Effector memory CD4-positive, alpha-beta T cell (primary cell): ENCODE measurements at regions not wholly inside any gene's neighbourhood (a gene's known extent, or its start where the extent isn't known, plus 50 kb on each side); places are given as distances from the start of the nearest gene placed in this dataset.
"Not testable (repeated sequence)": the region's sequence is repeated elsewhere in the genome, so short reads cannot be mapped to it uniquely, and the experiment has no call there.

Experiments
- DNase-seq, 3 donors: peaks; one replicate each; pipeline ENCODE4 v3.0.0-alpha.2; 2020
- H3K27ac ChIP-seq: 2 replicates; pipeline ENCODE4 v1.7.0; 2013; ENCODE audit warnings: mild to moderate bottlenecking, low read length, moderate library complexity; ENCODE audit not compliant: insufficient read depth, poor library complexity, severe bottlenecking
- H3K27me3 ChIP-seq: replicated peaks from 2 replicates; pipeline ENCODE4 v1.7.0; 2013; ENCODE audit warnings: mild to moderate bottlenecking, low read length; ENCODE audit not compliant: insufficient read depth, control insufficient read depth, poor library complexity, severe bottlenecking
- H3K36me3 ChIP-seq: 2 replicates; pipeline ENCODE4 v1.7.0; 2013; ENCODE audit warnings: mild to moderate bottlenecking, low read length, moderate library complexity; ENCODE audit not compliant: control insufficient read depth, insufficient read depth
- H3K4me1 ChIP-seq: 2 replicates; pipeline ENCODE4 v1.7.0; 2013; ENCODE audit warnings: low read length, mild to moderate bottlenecking; ENCODE audit not compliant: control insufficient read depth, insufficient read depth, poor library complexity, severe bottlenecking
- H3K4me3 ChIP-seq: 2 replicates; pipeline ENCODE4 v1.7.0; 2013; ENCODE audit warnings: low read length, low read depth, mild to moderate bottlenecking; ENCODE audit not compliant: insufficient read depth, poor library complexity, severe bottlenecking
- H3K9me3 ChIP-seq: 2 replicates; pipeline ENCODE4 v1.7.0; 2013; ENCODE audit warnings: mild to moderate bottlenecking, low read length, moderate library complexity; ENCODE audit not compliant: control insufficient read depth

GRCh38 chr12:131425112-131426075 is 285.5 kb upstream of the SFSWAP start:
- no peaks in the 10 kb centered on the region for H3K27me3 ChIP-seq
- no peak overlapping the region for H3K27ac ChIP-seq
- H3K9me3 ChIP-seq, result no peaks in the 10 kb centered on the region
- H3K4me1 ChIP-seq, result no peaks in the 10 kb centered on the region
- no peak overlapping the region for H3K4me3 ChIP-seq
- DNase-seq, result no peak
- H3K36me3 ChIP-seq, result no peaks in the 10 kb centered on the region

- Histone ChIP-seq H3K27me3 (no peaks in the 10 kb centered on the region), H3K9me3 (no peaks in the 10 kb centered on the region), H3K4me3 (no peak overlapping the region), H3K4me1 (no peaks in the 10 kb centered on the region), H3K27ac (no peak overlapping the region), H3K36me3 (no peaks in the 10 kb centered on the region)
- no peak for DNase-seq
These were observed 282.7 kb upstream of the SFSWAP start for GRCh38 chr12:131428091-131428685.

GRCh38 chr12:131429221-131429620 is 281.7 kb upstream of the SFSWAP start:
- H3K27ac ChIP-seq, H3K4me1 ChIP-seq, H3K9me3 ChIP-seq, DNase-seq, H3K36me3 ChIP-seq, H3K27me3 ChIP-seq, H3K4me3 ChIP-seq: not testable (repeated sequence)

GRCh38 chr12:131429697-131430096 is 281.2 kb upstream of the SFSWAP start:
- H3K27me3 ChIP-seq, DNase-seq, H3K36me3 ChIP-seq, H3K4me1 ChIP-seq, H3K4me3 ChIP-seq, H3K27ac ChIP-seq, H3K9me3 ChIP-seq: not testable (repeated sequence)

- no peaks in the 10 kb centered on the region for H3K27me3 ChIP-seq
- no peaks in the 10 kb centered on the region for H3K36me3 ChIP-seq
- H3K27ac ChIP-seq, result no peak overlapping the region
- DNase-seq, result no peak
- H3K4me1 ChIP-seq, result no peaks in the 10 kb centered on the region
- no peak overlapping the region for H3K4me3 ChIP-seq
- no peaks in the 10 kb centered on the region for H3K9me3 ChIP-seq
These were observed 280.6 kb upstream of the SFSWAP start for GRCh38 chr12:131430158-131430742.

- H3K4me1 ChIP-seq, H3K27me3 ChIP-seq, DNase-seq, H3K9me3 ChIP-seq, H3K36me3 ChIP-seq, H3K4me3 ChIP-seq, H3K27ac ChIP-seq: not testable (repeated sequence)
These were observed 279.7 kb upstream of the SFSWAP start for GRCh38 chr12:131431126-131431655.

- H3K36me3 ChIP-seq, result no peaks in the 10 kb centered on the region
- no peak for DNase-seq
These were observed 278.2 kb upstream of the SFSWAP start for GRCh38 chr12:131432532-131433260.

GRCh38 chr12:131434208-131435125 is 276.4 kb upstream of the SFSWAP start:
- Histone ChIP-seq H3K27me3 (no peaks in the 10 kb centered on the region), H3K4me1 (no peaks in the 10 kb centered on the region), H3K4me3 (no peak overlapping the region), H3K9me3 (no peaks in the 10 kb centered on the region), H3K27ac (no peak overlapping the region), H3K36me3 (no peaks in the 10 kb centered on the region)
- no peak for DNase-seq

More at GRCh38 chr12:131432532-131433260, 278.2 kb upstream of the SFSWAP start:
- no peaks in the 10 kb centered on the region for H3K4me1 ChIP-seq
- H3K27me3 ChIP-seq, result no peaks in the 10 kb centered on the region
- no peak overlapping the region for H3K27ac ChIP-seq
- H3K4me3 ChIP-seq, result no peak overlapping the region
- no peaks in the 10 kb centered on the region for H3K9me3 ChIP-seq
